H9 (cell line): ENCODE measurements at regions not wholly inside any gene's neighbourhood (a gene's known extent, or its start where the extent isn't known, plus 50 kb on each side); places are given as distances from the start of the nearest gene placed in this dataset.

Experiments used
- DNase-seq: peaks from one replicate; pipeline ENCODE4 v3.0.0-alpha.2; 2017
- H2AFZ ChIP-seq: one replicate; pipeline ENCODE4 v1.6.1; 2013; ENCODE audit warnings: mild to moderate bottlenecking, low read length, control low read depth, moderate library complexity
- H2AK5ac ChIP-seq: 2 replicates; pipeline ENCODE4 v1.6.1; 2013; ENCODE audit warnings: low read length, control low read depth, mixed read lengths; ENCODE audit not compliant: insufficient read length
- H2BK120ac ChIP-seq: one replicate; pipeline ENCODE4 v1.6.1; 2013; ENCODE audit warnings: low read depth, mild to moderate bottlenecking, low read length, control low read depth, inconsistent platforms; ENCODE audit not compliant: poor library complexity, severe bottlenecking
- H2BK12ac ChIP-seq: 2 replicates; pipeline ENCODE4 v1.6.1; 2013; ENCODE audit warnings: low read length, control low read depth, mixed read lengths, low read depth; ENCODE audit not compliant: insufficient read length
- H2BK15ac ChIP-seq: 2 replicates; pipeline ENCODE4 v1.6.1; 2013; ENCODE audit warnings: low read depth, low read length, control low read depth
- H2BK20ac ChIP-seq: one replicate; pipeline ENCODE4 v1.6.1; 2013; ENCODE audit warnings: low read depth, mild to moderate bottlenecking, low read length, control low read depth, inconsistent platforms; ENCODE audit not compliant: poor library complexity, severe bottlenecking
- H2BK5ac ChIP-seq: 2 replicates; pipeline ENCODE4 v1.6.1; 2013; ENCODE audit warnings: low read length, control low read depth, mixed read lengths; ENCODE audit not compliant: insufficient read length
- H3K14ac ChIP-seq: 2 replicates; pipeline ENCODE4 v1.6.1; 2013; ENCODE audit warnings: low read length, control low read depth; ENCODE audit not compliant: insufficient read depth
- H3K18ac ChIP-seq: 2 replicates; pipeline ENCODE4 v1.6.1; 2013; ENCODE audit warnings: low read depth, mild to moderate bottlenecking, mixed read lengths, low read length, control low read depth; ENCODE audit not compliant: insufficient read length
- H3K23ac ChIP-seq: 2 replicates; pipeline ENCODE4 v1.6.1; 2013; ENCODE audit warnings: low read length, control low read depth, mixed read lengths, low read depth; ENCODE audit not compliant: insufficient read length
- H3K23me2 ChIP-seq: 2 replicates; pipeline ENCODE4 v1.6.1; 2013; ENCODE audit warnings: low read depth, mild to moderate bottlenecking, mixed read lengths, low read length, control low read depth; ENCODE audit not compliant: insufficient read length, poor library complexity, severe bottlenecking
- H3K27ac ChIP-seq: 2 replicates; pipeline ENCODE4 v1.5.1; 2013; ENCODE audit warnings: low read length, control low read depth, mixed read lengths, low read depth; ENCODE audit not compliant: insufficient read length
- H3K27me3 ChIP-seq: 2 replicates; pipeline ENCODE4 v1.6.1; 2013; ENCODE audit warnings: low read length, control low read depth, inconsistent platforms; ENCODE audit not compliant: insufficient read depth
- H3K4ac ChIP-seq: 2 replicates; pipeline ENCODE4 v1.6.1; 2013; ENCODE audit warnings: low read depth, mild to moderate bottlenecking, control low read depth, inconsistent platforms, low read length, moderate library complexity
- H3K4me1 ChIP-seq: 2 replicates; pipeline ENCODE4 v1.6.1; 2013; ENCODE audit warnings: low read length, control low read depth, inconsistent platforms; ENCODE audit not compliant: insufficient read depth
- H3K4me2 ChIP-seq: 2 replicates; pipeline ENCODE4 v1.6.1; 2013; ENCODE audit warnings: low read length, control low read depth, mixed read lengths; ENCODE audit not compliant: insufficient read length, insufficient read depth
- H3K56ac ChIP-seq: 2 replicates; pipeline ENCODE4 v1.6.1; 2013; ENCODE audit warnings: low read depth, mild to moderate bottlenecking, mixed read lengths, low read length, control low read depth; ENCODE audit not compliant: insufficient read length
- H3K79me1 ChIP-seq: 2 replicates; pipeline ENCODE4 v1.6.1; 2013; ENCODE audit warnings: low read depth, mild to moderate bottlenecking, moderate library complexity, low read length, control low read depth, inconsistent platforms; ENCODE audit not compliant: insufficient read depth, poor library complexity, severe bottlenecking
- H3K79me2 ChIP-seq: 2 replicates; pipeline ENCODE4 v1.6.1; 2013; ENCODE audit warnings: low read length, control low read depth, inconsistent platforms; ENCODE audit not compliant: insufficient read depth
- H3K9ac ChIP-seq: 2 replicates; pipeline ENCODE4 v1.6.1; 2013; ENCODE audit warnings: low read length, control low read depth, mixed read lengths; ENCODE audit not compliant: insufficient read length; ENCODE audit errors: extremely low read depth
- H3K9me3 ChIP-seq: one replicate; pipeline ENCODE4 v1.6.1; 2013; ENCODE audit warnings: low read depth, low read length, inconsistent platforms; ENCODE audit not compliant: control insufficient read depth
- H3T11ph ChIP-seq: one replicate; pipeline ENCODE4 v1.6.1; 2013; ENCODE audit warnings: mild to moderate bottlenecking, low read length, control low read depth, inconsistent platforms
- H4K20me1 ChIP-seq: one replicate; pipeline ENCODE4 v1.6.1; 2013; ENCODE audit not compliant: control insufficient read depth, insufficient read length, insufficient read depth
- H4K5ac ChIP-seq: 2 replicates; pipeline ENCODE4 v1.6.1; 2013; ENCODE audit warnings: low read depth, mild to moderate bottlenecking, mixed read lengths, low read length, control low read depth; ENCODE audit not compliant: insufficient read length
- H4K8ac ChIP-seq: replicated peaks from 2 replicates; pipeline ENCODE4 v1.6.1; 2013; ENCODE audit warnings: low read length, control low read depth, mixed read lengths, low read depth; ENCODE audit not compliant: insufficient read length
- H4K91ac ChIP-seq: 2 replicates; pipeline ENCODE4 v1.6.1; 2013; ENCODE audit warnings: low read depth, mild to moderate bottlenecking, moderate library complexity, mixed read lengths, low read length, control low read depth; ENCODE audit not compliant: insufficient read length
- H3K27ac Mint-ChIP-seq, 3 experiments: 2 replicates in 2 of 3; 3 replicates in 1 of 3; pipeline ENCODE4 v1.8.0; 2020 to 2021; ENCODE audit warnings: mixed read lengths in 3 of 3, mild to moderate bottlenecking in 1 of 3, moderate library complexity in 1 of 3
- H3K27me3 Mint-ChIP-seq: 2 replicates; pipeline ENCODE4 v1.8.0; 2021; ENCODE audit warnings: low read depth, mild to moderate bottlenecking, moderate library complexity, mixed read lengths
- H3K36me3 Mint-ChIP-seq, 3 experiments: 2 replicates in 2 of 3; 3 replicates in 1 of 3; pipeline ENCODE4 v1.8.0; 2020 to 2021; ENCODE audit warnings: low read depth in 3 of 3, mixed read lengths in 3 of 3; ENCODE audit not compliant: insufficient read depth in 1 of 3
- H3K4me1 Mint-ChIP-seq, 2 experiments: 2 replicates each; pipeline ENCODE4 v1.8.0; 2020; ENCODE audit warnings: mixed read lengths in 2 of 2
- H3K4me3 Mint-ChIP-seq, 2 experiments: 2 replicates in 1 of 2; 3 replicates in 1 of 2; pipeline ENCODE4 v1.8.0; 2020 to 2021; ENCODE audit warnings: mild to moderate bottlenecking in 2 of 2, mixed read lengths in 2 of 2, moderate library complexity in 1 of 2
- H3K9me3 Mint-ChIP-seq, 2 experiments: 2 replicates in 1 of 2; 3 replicates in 1 of 2; pipeline ENCODE4 v1.8.0; 2020; ENCODE audit warnings: mild to moderate bottlenecking in 2 of 2, mixed read lengths in 2 of 2, moderate library complexity in 1 of 2
- CTCF ChIP-seq: fragments of 200-600 bp; sonication (generic); conservative IDR thresholded peaks from 3 replicates; pipeline ENCODE4 v1.8.0; 2021; ENCODE audit warnings: antibody characterized with exemption, mild to moderate bottlenecking
- WGBS: extraction: QIAGEN DNeasy Blood & Tissue Kit; methylation state at CpG from one replicate; pipeline ENCODE4 v1.1.7; 2013; ENCODE audit warnings: missing lambda C conversion rate, low lambda C conversion rate, mixed read lengths; ENCODE audit not compliant: insufficient read length; ENCODE audit errors: extremely low coverage; 5-methylcytosine and 5-hydroxymethylcytosine counted together

- Histone ChIP-seq H3K4me2 (no peak overlapping the region), H2BK5ac (no peak overlapping the region), H3T11ph (no peak overlapping the region), H2BK15ac (no peak overlapping the region), H3K9ac (no peak overlapping the region), H3K23me2 (no peaks in the 10 kb centered on the region), H3K27ac (no peak overlapping the region), H2AFZ (no peak overlapping the region), H3K56ac (no peak overlapping the region), H4K91ac (no peak overlapping the region), H4K8ac (no peak overlapping the region), H2AK5ac (no peak overlapping the region), H2BK20ac (no peak overlapping the region), H3K79me1 (no peaks in the 10 kb centered on the region), H3K4me1 (no peaks in the 10 kb centered on the region), H3K18ac (no peak overlapping the region), H4K20me1 (no peaks in the 10 kb centered on the region), H3K14ac (no peak overlapping the region), H2BK120ac (no peak overlapping the region), H3K4ac (no peak overlapping the region), H2BK12ac (no peak overlapping the region), H3K79me2 (no peaks in the 10 kb centered on the region), H3K9me3 (no peaks in the 10 kb centered on the region), H3K27me3 (no peaks in the 10 kb centered on the region), H3K23ac (no peak overlapping the region), H4K5ac (no peak overlapping the region)
- Mint-ChIP-seq H3K27ac (no peak overlapping the region), H3K27me3 (no peaks in the 10 kb centered on the region), H3K9me3 (no peaks in the 10 kb centered on the region), H3K4me1 (peaks cover 0 to 3% of the 10 kb centered on the region in 2 experiments; a peak in 1 of 4 replicates), H3K36me3 (no peaks in the 10 kb centered on the region), H3K4me3 (no peak overlapping the region)
- no CpG with 5 or more reads among the region's 2 CpGs for WGBS
- no peak for DNase-seq
- no peak for TF ChIP-seq CTCF
These were observed 750.0 kb downstream of the EFNB2 start for GRCh38 chr13:105785436-105785835.
